Activated naive CD8-positive, alpha-beta T cell treated with anti-CD3 and anti-CD28 coated beads, Interleukin-2, amount 10 ng/mL, durations not matched to agents 7 days and 5 days (primary cell): ENCODE measurements at regions not wholly inside any gene's neighbourhood (a gene's known extent, or its start where the extent isn't known, plus 50 kb on each side); places are given as distances from the start of the nearest gene placed in this dataset.

Experiments used
- ATAC-seq: fragments of 150-1000 bp; cut with Tn5 transposase; one replicate; pipeline ENCODE4 v1.10.0; 2021; ENCODE audit warnings: low read depth, moderate library complexity
- POLR2A ChIA-PET: fragments of 350-600 bp; sonication (Branson Sonifier 250); formaldehyde crosslinking; loops from one replicate; lab custom pipeline; 2021; ENCODE audit warnings: antibody characterized with exemption; lab: Charles Lee
- DNase-seq: peaks from one replicate; pipeline ENCODE4 v3.0.0; 2021
- H3K27ac Mint-ChIP-seq: one replicate; pipeline ENCODE4 v1.8.0; 2022; ENCODE audit warnings: mild to moderate bottlenecking, mixed read lengths
- H3K27me3 Mint-ChIP-seq: one replicate; pipeline ENCODE4 v1.8.0; 2022; ENCODE audit warnings: mild to moderate bottlenecking, moderate library complexity, mixed read lengths
- H3K36me3 Mint-ChIP-seq: one replicate; pipeline ENCODE4 v1.8.0; 2021; ENCODE audit warnings: mild to moderate bottlenecking, mixed read lengths
- H3K4me1 Mint-ChIP-seq: one replicate; pipeline ENCODE4 v1.8.0; 2021; ENCODE audit warnings: mixed read lengths
- H3K4me3 Mint-ChIP-seq: one replicate; pipeline ENCODE4 v1.8.0; 2022; ENCODE audit warnings: mild to moderate bottlenecking, moderate library complexity, mixed read lengths
- H3K9me3 Mint-ChIP-seq: one replicate; pipeline ENCODE4 v1.8.0; 2021; ENCODE audit warnings: mixed read lengths

DNA sequence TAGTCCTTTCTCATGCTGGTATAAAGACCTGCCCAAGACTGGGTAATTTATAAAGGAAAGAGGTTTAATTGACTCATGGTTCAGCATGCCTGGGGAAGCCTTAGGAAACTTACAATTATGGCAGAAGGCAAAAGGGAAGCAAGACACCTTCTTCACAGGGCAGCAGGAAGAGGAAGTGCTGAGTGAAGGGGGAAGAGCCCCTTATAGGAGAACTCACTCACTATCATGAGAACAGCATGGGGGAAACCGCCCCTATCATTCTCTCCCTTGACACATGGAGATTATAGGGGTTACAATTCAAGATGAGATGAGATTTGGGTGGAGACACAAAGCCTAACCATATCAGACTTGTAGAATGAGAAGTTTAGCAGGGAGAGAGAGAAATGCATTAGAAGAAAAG lies 373.3 kb upstream of the DIAPH2 start:
- Mint-ChIP-seq H3K27ac (no peak overlapping the region), H3K36me3 (no peaks in the 10 kb centered on the region), H3K4me3 (no peak overlapping the region), H3K27me3 (no peaks in the 10 kb centered on the region), H3K9me3 (no peaks in the 10 kb centered on the region), H3K4me1 (no peaks in the 10 kb centered on the region)
- ATAC-seq (no peak), DNase-seq (no peak)
- POLR2A ChIA-PET = no interaction called here

DNA sequence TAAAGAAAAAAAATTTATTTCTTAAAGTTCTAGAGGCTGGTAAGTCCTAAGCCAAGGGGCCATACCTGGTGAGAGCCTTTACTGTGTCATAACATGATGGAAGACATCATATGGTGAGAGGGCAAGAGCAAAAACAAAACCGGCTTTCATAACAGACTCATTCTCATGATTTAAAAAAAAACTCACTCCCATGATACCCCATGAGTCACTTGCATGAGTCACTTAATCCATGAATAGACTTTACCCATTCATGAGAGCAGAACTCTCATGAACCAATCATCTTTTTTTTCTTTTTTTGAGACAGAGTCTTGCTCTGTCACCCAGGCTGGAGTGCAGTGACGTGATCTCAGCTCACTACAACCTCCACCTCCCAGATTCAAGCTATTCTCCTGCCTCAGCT lies 369.7 kb upstream of the DIAPH2 start:
- no peak overlapping the region for H3K27ac Mint-ChIP-seq
- H3K27me3 Mint-ChIP-seq = no peaks in the 10 kb centered on the region
- H3K9me3 Mint-ChIP-seq = no peaks in the 10 kb centered on the region
- H3K4me3 Mint-ChIP-seq = no peak overlapping the region
- no peaks in the 10 kb centered on the region for H3K4me1 Mint-ChIP-seq
- ATAC-seq (no peak), DNase-seq (no peak)
- no peaks in the 10 kb centered on the region for H3K36me3 Mint-ChIP-seq
- POLR2A ChIA-PET = no interaction called here

DNA sequence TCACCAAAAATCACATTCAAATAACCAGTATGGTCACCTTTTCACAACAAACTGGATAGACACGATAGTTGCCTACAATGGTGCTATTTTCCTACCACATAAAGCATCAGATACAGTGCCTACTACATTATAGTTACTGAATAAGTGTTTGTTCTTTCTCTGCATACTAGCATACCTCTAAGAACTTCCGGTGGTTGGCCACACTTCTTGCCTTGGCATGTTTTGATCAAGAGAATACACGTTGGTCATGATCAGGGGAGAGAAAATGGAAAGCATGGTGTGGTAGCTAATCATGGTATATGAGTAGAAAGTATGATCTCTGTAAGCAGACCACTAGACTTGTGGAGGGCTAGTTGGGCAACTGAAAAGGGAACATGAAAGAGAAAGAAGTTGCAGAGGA lies 322.8 kb upstream of the DIAPH2 start:
- no peak for ATAC-seq
- H3K4me3 Mint-ChIP-seq = no peak overlapping the region
- no peaks in the 10 kb centered on the region for H3K36me3 Mint-ChIP-seq
- no peak overlapping the region for H3K27ac Mint-ChIP-seq
- no peaks in the 10 kb centered on the region for H3K27me3 Mint-ChIP-seq
- no peaks in the 10 kb centered on the region for H3K4me1 Mint-ChIP-seq
- POLR2A ChIA-PET = no interaction called here
- no peak for DNase-seq
- no peaks in the 10 kb centered on the region for H3K9me3 Mint-ChIP-seq

DNA sequence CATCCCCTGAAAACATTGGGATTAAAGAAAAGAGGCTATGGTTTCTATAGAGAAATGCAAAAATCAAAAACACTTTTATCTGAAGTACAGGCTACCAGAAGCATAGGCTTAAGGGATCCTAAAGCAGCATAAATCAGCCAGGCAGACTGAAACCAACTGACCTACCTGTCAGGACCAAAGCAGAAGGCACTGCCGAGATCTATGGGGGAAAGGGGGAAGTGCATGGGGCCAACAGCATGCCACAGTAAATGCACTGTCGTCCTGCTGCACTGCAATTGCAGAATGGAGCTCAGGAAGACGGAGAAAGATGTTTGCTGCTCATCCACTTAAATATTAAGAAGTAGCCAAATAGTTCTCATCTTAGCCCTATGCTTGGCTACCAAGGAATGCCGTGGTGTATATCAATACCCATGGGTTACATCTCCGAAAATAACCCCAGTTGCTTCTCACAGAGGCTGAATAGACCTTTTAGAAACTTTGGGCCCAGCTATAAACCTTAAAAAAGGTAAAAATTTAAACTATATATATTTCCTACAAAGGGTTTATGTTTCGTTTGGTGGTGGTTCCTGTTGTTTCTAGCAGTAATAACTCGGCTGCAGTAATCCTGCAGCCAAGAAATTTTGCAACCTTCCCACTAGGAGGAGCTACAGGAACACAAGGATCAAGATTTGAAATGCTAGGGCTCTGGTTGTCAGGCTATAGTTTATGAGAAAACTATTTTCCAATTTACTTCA lies 312.2 kb upstream of the DIAPH2 start:
- Mint-ChIP-seq H3K9me3 (no peaks in the 10 kb centered on the region), H3K27me3 (no peaks in the 10 kb centered on the region), H3K4me3 (no peak overlapping the region), H3K4me1 (no peaks in the 10 kb centered on the region), H3K27ac (no peak overlapping the region), H3K36me3 (no peaks in the 10 kb centered on the region)
- POLR2A ChIA-PET = no interaction called here
- DNase-seq = no peak
- no peak for ATAC-seq

DNA sequence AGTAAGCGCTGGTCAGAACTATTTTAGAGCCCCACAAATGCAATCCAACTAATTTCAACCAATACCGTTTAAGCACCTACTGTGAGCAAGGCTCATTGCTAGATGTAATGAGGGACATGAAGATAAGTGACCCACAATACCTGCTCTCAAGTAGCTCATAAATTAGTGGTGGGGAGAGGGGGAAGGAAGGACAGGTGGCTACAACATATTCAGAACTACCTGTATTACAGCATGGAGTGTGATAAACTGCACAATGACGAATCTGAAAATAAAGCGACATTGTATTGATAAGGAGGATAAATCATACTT lies 311.6 kb upstream of the DIAPH2 start:
- Mint-ChIP-seq H3K9me3 (no peaks in the 10 kb centered on the region), H3K36me3 (no peaks in the 10 kb centered on the region), H3K27ac (no peak overlapping the region), H3K4me3 (no peak overlapping the region), H3K4me1 (no peaks in the 10 kb centered on the region), H3K27me3 (no peaks in the 10 kb centered on the region)
- ATAC-seq (no peak), DNase-seq (no peak)
- POLR2A ChIA-PET = no interaction called here

DNA sequence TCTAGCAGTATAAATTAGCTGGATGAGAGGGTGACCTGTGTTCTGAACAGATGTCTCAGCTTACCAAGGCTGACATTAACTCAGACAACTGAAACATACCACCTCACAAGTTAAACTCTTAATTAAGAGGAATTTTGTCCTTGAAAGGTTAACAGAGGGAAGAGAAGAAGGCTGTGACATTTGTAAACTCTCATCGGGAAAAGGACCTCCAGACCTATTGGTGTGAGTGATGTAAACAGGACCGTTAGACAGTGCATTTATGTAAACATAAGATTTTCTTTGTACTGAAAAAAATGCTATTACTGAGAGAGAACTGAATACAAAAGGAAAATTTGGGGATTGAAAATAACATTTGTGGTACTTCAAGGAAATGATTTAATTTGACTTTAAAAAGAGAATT lies 308.4 kb upstream of the DIAPH2 start:
- Mint-ChIP-seq H3K4me1 (no peaks in the 10 kb centered on the region), H3K36me3 (no peaks in the 10 kb centered on the region), H3K27ac (no peak overlapping the region), H3K4me3 (no peak overlapping the region), H3K9me3 (no peaks in the 10 kb centered on the region), H3K27me3 (no peaks in the 10 kb centered on the region)
- ATAC-seq (no peak), DNase-seq (no peak)
- POLR2A ChIA-PET = no interaction called here

DNA sequence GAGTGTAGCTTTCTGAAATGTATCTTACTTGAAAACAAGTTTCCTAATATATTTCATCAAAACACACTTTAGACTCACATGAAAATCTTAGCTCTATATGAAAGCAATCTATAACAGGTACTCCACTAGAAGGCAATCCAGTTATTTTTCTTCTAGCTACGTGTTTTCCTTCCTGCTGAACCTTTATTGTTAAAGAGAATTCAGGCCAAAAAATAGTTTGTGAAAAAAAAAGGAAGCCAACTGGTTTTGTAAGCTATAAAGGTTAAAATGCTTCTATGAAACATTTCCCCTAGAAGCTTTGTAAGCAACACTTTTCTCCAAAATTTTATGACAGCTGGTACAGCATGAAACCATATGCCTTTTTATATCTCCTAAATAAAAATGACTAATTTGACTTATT lies 304.7 kb upstream of the DIAPH2 start:
- DNase-seq = no peak
- ATAC-seq = no peak
- Mint-ChIP-seq H3K9me3 (no peaks in the 10 kb centered on the region), H3K27ac (no peak overlapping the region), H3K4me1 (no peaks in the 10 kb centered on the region), H3K4me3 (no peak overlapping the region), H3K36me3 (no peaks in the 10 kb centered on the region), H3K27me3 (no peaks in the 10 kb centered on the region)
- POLR2A ChIA-PET = no interaction called here

DNA sequence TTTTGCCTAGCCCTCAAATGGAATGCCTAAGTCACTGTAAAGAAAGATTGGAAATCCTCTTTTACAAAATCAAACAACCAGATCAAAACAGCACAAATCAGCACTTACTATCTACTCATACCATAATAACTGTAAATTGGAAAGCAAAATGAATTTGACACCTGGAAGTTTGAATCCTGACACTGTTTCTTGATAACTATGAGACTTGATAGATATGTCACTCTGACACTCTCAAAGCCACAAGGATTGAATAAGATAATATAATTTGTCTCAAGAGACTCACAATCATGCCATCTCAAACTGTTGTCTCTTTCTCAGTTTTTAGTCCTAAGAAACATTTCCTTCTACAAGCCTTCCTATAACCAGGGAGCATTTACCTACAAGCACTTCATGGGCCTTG lies 302.6 kb upstream of the DIAPH2 start:
- H3K36me3 Mint-ChIP-seq = no peaks in the 10 kb centered on the region
- H3K4me1 Mint-ChIP-seq = no peaks in the 10 kb centered on the region
- no peaks in the 10 kb centered on the region for H3K9me3 Mint-ChIP-seq
- POLR2A ChIA-PET = no interaction called here
- no peak for ATAC-seq
- H3K27me3 Mint-ChIP-seq = no peaks in the 10 kb centered on the region
- DNase-seq = no peak
- H3K27ac Mint-ChIP-seq = no peak overlapping the region
- no peak overlapping the region for H3K4me3 Mint-ChIP-seq

DNA sequence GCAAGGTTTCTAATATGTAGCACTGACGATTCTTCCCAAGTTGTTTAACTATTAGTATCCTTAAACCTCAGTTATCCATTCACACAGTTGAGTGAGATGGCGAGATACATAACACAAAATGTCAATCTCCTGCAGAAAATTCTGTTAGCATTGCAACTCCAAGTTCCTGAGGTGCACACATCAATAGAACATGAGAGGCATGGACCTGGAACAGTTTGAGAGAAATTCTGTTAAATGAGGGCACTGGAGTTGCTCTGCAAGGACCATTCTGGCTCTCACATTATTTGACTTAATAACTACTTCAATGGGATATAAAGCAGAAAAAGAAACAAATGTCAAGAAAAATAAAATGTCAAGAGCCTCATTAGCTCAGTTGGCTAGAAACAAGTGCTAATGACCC lies 301.2 kb upstream of the DIAPH2 start:
- Mint-ChIP-seq H3K27ac (no peak overlapping the region), H3K27me3 (no peaks in the 10 kb centered on the region), H3K9me3 (no peaks in the 10 kb centered on the region), H3K4me3 (no peak overlapping the region), H3K36me3 (no peaks in the 10 kb centered on the region), H3K4me1 (no peaks in the 10 kb centered on the region)
- ATAC-seq = no peak
- POLR2A ChIA-PET = no interaction called here
- DNase-seq = no peak

DNA sequence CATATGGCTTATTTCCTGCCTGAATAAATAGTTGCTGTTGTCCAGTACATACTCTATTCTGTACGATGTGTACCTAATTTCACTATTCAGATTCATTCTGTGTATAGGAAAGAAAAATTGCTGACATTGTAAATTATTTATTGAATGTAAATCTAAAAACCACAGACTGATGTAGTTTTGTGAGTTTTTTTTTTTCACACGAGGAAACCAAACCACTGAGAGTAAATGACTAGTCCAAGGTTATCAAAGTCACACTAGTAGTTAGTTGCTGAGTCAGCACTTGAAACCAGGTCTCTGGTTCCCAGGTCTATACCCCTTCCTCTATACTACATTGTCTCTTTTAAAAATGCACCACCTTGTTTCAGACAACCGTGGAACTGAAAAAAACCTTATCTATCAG lies 298.3 kb upstream of the DIAPH2 start:
- Mint-ChIP-seq H3K4me1 (no peaks in the 10 kb centered on the region), H3K27me3 (no peaks in the 10 kb centered on the region)
- POLR2A ChIA-PET = no interaction called here

DNA sequence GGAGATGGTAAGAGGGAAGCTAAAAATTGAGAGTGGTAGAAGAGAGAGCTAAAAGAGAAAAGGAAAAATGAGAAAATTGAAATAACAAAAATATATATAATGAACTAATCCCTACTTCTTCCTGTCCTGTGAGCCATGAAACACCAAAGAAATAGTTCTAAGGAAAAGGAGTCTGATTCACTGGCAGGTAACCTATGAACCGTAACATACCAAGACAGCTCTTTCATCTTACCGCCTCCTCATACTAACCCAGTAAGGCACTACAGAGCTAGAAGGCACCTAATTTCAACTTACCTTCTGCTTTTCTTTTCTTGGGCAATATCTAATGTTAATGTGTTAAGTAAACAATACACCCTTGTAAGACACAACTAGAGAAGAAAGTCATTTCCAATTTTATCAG lies 297.7 kb upstream of the DIAPH2 start:
- no peaks in the 10 kb centered on the region for H3K9me3 Mint-ChIP-seq
- H3K36me3 Mint-ChIP-seq = no peaks in the 10 kb centered on the region
- no peak overlapping the region for H3K27ac Mint-ChIP-seq
- ATAC-seq (no peak), DNase-seq (no peak)
- POLR2A ChIA-PET = no interaction called here
- no peak overlapping the region for H3K4me3 Mint-ChIP-seq
- H3K4me1 Mint-ChIP-seq = no peaks in the 10 kb centered on the region
- no peaks in the 10 kb centered on the region for H3K27me3 Mint-ChIP-seq

More for the DNA sequence above, 298.3 kb upstream of the DIAPH2 start:
- no peak for ATAC-seq
- no peak for DNase-seq
- no peaks in the 10 kb centered on the region for H3K9me3 Mint-ChIP-seq
- no peak overlapping the region for H3K4me3 Mint-ChIP-seq
- no peaks in the 10 kb centered on the region for H3K36me3 Mint-ChIP-seq
- H3K27ac Mint-ChIP-seq = no peak overlapping the region

DNA sequence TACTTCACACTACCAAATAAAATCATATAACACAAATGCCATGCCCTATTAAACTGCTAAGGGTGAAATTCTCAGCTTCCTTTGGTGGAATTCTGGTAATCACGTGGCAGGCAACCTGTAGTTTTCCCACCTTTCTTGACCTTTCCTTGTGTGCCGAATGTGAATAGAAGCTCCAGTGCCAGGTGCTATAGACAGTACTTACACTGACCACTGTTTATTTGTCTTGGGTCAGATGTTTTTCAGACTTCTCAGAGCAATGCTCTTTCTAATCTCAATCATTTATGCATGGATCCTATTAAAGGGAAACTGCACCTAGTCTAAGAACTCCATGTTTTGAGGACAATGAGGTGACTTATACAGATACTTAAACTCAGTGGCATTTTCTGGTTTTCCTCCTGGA lies 296.8 kb upstream of the DIAPH2 start:
- DNase-seq (no peak), ATAC-seq (no peak)
- Mint-ChIP-seq H3K27ac (no peak overlapping the region), H3K9me3 (no peaks in the 10 kb centered on the region), H3K4me3 (no peak overlapping the region), H3K27me3 (no peaks in the 10 kb centered on the region), H3K36me3 (no peaks in the 10 kb centered on the region), H3K4me1 (no peaks in the 10 kb centered on the region)
- POLR2A ChIA-PET = no interaction called here

DNA sequence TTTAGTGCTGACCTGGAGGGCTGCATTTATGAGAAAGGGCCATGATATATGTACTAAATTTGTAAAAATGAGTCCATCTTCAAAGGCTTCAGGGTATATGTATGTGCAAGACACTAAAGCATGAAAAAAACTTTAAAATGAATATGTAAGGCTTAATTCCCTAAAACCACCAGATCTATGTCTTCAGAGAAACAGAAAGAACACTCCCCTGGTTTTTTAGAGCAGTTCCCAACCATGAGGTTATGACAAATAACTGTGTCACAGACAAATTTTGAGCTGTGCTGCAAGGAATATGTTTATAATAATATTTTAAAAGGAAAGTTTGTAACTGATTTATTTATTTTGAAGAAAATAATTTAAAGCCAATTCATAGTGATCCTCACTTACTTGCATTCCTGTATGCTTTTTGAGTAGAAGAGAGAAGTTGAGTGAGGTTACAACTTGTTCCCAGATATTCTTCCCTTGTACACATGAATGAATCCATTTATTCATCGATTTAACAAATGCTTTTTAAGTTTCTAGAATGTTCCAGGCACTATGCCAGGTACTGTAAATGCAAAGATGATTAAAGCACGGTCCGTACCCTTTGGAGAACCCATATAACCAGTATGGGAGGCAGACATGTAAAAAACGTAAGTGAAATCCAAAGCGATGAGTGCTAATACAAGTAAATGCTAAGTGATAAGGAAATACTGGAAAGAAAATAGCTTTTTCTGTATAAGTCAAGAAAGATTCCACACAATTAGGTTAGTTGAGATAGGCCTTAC lies 295.2 kb upstream of the DIAPH2 start:
- Mint-ChIP-seq H3K4me3 (no peak overlapping the region), H3K27me3 (no peaks in the 10 kb centered on the region), H3K27ac (no peak overlapping the region), H3K4me1 (no peaks in the 10 kb centered on the region), H3K9me3 (no peaks in the 10 kb centered on the region), H3K36me3 (no peaks in the 10 kb centered on the region)
- POLR2A ChIA-PET = no interaction called here
- DNase-seq (no peak), ATAC-seq (no peak)

DNA sequence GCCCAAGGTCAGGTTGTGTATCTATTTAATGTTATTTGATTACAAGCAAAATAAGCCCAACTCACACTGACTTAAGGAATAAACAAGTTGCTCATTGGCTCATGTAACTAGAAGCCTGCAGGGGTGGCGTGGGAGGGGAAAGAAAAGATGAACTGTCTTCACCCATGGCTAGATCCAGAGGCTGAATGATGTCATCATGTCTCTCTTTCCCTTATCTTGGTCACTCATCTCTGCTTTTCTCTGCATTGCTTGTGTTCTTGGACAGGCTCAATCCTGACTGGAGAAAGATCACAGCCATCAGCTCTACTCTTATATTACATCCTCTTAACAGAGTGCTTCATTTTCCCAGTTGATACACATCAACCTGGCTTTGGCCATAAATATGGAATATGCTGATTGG lies 290.0 kb upstream of the DIAPH2 start:
- H3K4me3 Mint-ChIP-seq = no peak overlapping the region
- no peak for ATAC-seq
- POLR2A ChIA-PET = no interaction called here

More for the DNA sequence above, 290.0 kb upstream of the DIAPH2 start:
- H3K36me3 Mint-ChIP-seq = no peaks in the 10 kb centered on the region
- no peak overlapping the region for H3K27ac Mint-ChIP-seq
- no peak for DNase-seq
- H3K4me1 Mint-ChIP-seq = no peaks in the 10 kb centered on the region
- H3K9me3 Mint-ChIP-seq = no peaks in the 10 kb centered on the region
- no peaks in the 10 kb centered on the region for H3K27me3 Mint-ChIP-seq
